HUES64 (cell line): ENCODE measurements at regions not wholly inside any gene's neighbourhood (a gene's known extent, or its start where the extent isn't known, plus 50 kb on each side); places are given as distances from the start of the nearest gene placed in this dataset.
"Not testable (repeated sequence)": the region's sequence is repeated elsewhere in the genome, so short reads cannot be mapped to it uniquely, and the experiment has no call there.

Source experiments
- H3K27ac ChIP-seq: 2 replicates; pipeline ENCODE4 v1.7.0; 2013; ENCODE audit warnings: low read depth, low read length, inconsistent platforms
- H3K27me3 ChIP-seq: 2 replicates; pipeline ENCODE4 v1.6.1; 2013; ENCODE audit warnings: mild to moderate bottlenecking, low read length; ENCODE audit not compliant: insufficient read depth
- H3K36me3 ChIP-seq: 2 replicates; pipeline ENCODE4 v1.6.1; 2013; ENCODE audit warnings: mild to moderate bottlenecking, low read length; ENCODE audit not compliant: insufficient read depth
- H3K4me1 ChIP-seq: 2 replicates; pipeline ENCODE4 v1.6.1; 2013; ENCODE audit warnings: mild to moderate bottlenecking, low read length, moderate library complexity; ENCODE audit not compliant: insufficient read depth
- H3K4me3 ChIP-seq: 2 replicates; pipeline ENCODE4 v1.5.1; 2013; ENCODE audit warnings: mild to moderate bottlenecking, low read length, moderate library complexity
- H3K9ac ChIP-seq: 2 replicates; pipeline ENCODE4 v1.6.1; 2013; ENCODE audit warnings: mild to moderate bottlenecking, low read depth, low read length
- H3K9me3 ChIP-seq: 2 replicates; pipeline ENCODE4 v1.6.1; 2013; ENCODE audit warnings: low read depth, low read length; ENCODE audit not compliant: insufficient read depth
- WGBS: fragments of 150-250, 120-280 bp; methylation state at CpG from one replicate; pipeline ENCODE4 v1.1.7; 2013; ENCODE audit warnings: missing lambda C conversion rate; 5-methylcytosine and 5-hydroxymethylcytosine counted together

DNA sequence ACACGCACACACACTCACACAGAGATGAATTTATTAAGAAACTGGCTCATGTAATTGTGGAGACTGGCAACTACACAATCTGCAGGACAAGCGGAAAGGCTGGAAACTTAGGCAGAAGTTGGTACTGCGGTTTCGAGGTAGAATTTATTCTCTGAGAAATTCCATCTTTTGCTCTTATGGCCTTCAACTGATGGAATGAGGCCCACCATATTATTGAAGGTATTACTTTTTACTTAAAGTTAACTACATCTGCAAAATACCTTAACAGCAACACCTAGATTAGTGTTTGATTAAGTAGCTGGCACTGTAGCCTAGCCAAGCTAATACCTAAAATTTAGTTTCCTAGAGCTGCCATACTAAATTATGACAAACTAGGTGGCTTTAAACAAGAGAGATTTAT lies 384.0 kb upstream of the UBE2E3 start:
- H3K27ac ChIP-seq: no peak overlapping the region
- WGBS: 98% methylated on average over 3 of the region's 4 CpGs

DNA sequence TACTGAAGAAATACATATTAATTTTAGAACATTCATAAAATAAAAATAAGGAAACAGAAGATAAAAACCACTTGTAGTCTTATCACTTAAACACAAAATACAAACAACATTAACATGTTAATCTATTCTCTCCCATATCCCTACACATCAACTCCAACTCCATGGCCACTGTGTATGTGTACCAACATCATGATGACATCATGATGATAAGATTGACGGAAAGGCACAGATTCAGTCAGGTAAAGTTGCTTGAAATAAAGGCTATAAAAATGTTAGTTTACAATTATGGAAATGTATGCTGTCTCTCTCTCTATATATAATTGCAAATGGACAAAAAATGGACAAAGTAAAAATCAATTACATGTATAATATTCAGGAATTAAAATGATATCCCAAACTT lies 388.5 kb upstream of the UBE2E3 start:
- Histone ChIP-seq H3K9ac (no peak overlapping the region), H3K9me3 (no peaks in the 10 kb centered on the region), H3K4me1 (peaks cover 3% of the 10 kb centered on the region; the same call in 1 of the 2 replicates), H3K27ac (no peak overlapping the region), H3K27me3 (no peaks in the 10 kb centered on the region), H3K4me3 (no peak overlapping the region), H3K36me3 (no peaks in the 10 kb centered on the region)
- 100% methylated on average over 1 of the region's 1 CpG for WGBS

More for the DNA sequence above, 384.0 kb upstream of the UBE2E3 start:
- Histone ChIP-seq H3K9me3 (no peaks in the 10 kb centered on the region), H3K4me1 (no peaks in the 10 kb centered on the region), H3K4me3 (no peak overlapping the region), H3K27me3 (no peaks in the 10 kb centered on the region), H3K36me3 (no peaks in the 10 kb centered on the region), H3K9ac (no peak overlapping the region)

DNA sequence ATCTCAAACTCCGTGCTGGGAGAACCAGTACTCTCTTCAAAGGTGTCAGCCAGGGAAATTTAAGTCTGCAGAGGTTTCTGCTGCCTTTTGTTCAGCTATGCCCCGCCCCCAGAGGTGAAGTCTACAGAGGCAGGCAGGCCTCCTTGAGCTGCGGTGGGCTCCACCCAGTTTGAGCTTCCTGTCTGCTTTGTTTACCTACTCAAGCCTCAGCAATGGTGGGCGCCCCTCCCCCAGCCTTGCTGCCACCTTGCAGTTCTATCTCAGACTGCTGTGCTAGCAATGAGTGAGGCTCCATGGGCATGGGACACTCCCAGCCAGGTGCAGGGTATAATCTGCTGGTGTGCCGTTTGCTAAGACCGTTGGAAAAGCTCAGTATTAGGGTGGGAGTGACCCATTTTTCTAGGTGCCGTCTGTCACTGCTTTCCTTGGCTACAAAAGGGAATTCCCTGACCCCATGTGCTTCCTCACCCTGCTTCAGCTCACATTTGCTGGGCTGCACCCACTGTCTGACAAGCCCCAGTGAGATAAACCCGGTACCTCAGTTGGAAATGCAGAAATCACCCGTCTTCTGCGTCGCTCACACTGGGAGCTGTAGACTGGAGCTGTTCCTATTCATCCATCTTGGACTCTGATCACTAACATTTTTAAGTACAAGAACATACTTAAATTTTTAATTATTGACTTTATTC lies 389.2 kb upstream of the UBE2E3 start:
- H3K9ac ChIP-seq, H3K36me3 ChIP-seq, H3K9me3 ChIP-seq, H3K4me3 ChIP-seq, H3K27me3 ChIP-seq, H3K27ac ChIP-seq, H3K4me1 ChIP-seq: not testable (repeated sequence)
- 81% methylated on average over 11 of the region's 11 CpGs for whole genome bisulfite sequencing

DNA sequence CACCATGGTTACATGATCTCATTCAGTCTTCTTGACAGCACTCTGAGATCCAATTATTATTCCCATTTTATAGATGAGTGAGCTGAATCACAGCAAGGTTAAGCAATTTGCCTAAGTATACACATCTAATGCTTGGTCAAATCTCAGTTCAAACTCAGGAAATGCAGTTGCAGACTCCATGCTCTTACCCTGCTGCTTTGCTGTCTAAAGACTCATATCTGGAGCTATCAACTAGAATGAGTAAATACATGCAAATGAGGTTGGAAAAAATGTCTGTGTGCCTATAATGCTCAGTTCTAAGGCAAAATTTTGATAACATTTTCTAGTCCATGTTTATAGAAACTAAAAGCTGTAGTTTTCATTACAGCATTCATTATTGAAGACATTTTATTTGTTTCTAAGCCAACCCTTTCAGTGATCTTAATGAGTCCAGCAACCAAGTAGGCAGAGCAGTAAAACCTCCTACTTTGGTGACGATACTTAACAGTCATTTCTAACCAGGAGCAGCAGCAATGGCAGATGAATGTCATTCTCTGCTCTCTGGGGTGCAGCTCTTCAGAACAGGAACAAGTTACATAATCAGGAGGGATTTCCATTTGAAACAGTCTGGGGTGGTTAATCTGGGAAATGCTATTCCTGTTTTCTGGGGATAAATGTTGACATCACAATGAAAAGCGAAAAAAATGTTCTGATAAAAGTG lies 396.8 kb upstream of the UBE2E3 start:
- no peak overlapping the region for H3K4me3 ChIP-seq
- no peaks in the 10 kb centered on the region for H3K9me3 ChIP-seq
- H3K9ac ChIP-seq: no peak overlapping the region
- H3K27ac ChIP-seq: no peak overlapping the region
- no peaks in the 10 kb centered on the region for H3K4me1 ChIP-seq
- 92% methylated on average over 2 of the region's 2 CpGs for WGBS
- no peaks in the 10 kb centered on the region for H3K27me3 ChIP-seq
- H3K36me3 ChIP-seq: no peaks in the 10 kb centered on the region

DNA sequence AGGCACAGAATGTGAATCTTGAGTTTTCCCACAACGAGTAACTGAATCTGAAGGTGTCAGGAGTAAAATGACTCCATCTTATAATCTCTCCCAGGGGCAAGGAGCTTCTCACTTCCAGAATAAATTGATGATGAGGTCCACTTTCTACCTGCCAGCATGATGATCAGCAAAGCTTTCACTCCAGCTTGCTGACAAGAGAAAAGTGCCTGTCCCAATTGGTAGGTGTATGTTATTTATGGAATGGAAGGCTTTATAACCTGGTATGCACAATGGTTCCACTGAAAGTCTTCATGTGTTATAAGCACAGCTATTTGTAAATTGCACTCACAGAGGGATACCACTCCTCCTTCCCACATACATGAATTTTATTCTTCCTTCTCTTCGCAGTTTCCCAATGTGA lies 401.0 kb upstream of the UBE2E3 start:
- H3K9me3 ChIP-seq: no peaks in the 10 kb centered on the region
- H3K27ac ChIP-seq: no peak overlapping the region
- WGBS: 99% methylated on average over 2 of the region's 2 CpGs
- H3K36me3 ChIP-seq: no peaks in the 10 kb centered on the region
- H3K4me1 ChIP-seq: no peaks in the 10 kb centered on the region
- H3K27me3 ChIP-seq: no peaks in the 10 kb centered on the region
- H3K9ac ChIP-seq: no peak overlapping the region
- H3K4me3 ChIP-seq: no peak overlapping the region

DNA sequence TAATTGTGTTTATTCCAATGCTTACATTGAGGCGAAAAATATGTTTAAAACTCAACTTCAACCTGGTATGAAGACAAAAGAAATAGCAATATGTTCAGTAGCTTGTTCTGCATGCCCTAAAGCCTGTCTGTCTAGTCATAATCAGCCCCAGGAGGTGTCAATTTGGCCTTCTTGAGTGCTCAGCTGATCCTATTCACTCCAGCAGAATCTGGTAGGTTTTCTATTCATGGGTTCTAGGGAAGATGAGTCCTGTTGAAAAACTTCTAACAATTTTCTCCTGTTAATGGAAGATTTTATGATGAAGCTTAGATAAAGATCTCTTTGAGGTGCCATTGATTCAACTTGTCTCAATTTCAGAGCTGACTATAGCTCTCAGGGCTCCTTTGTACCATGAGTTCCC lies 402.0 kb upstream of the UBE2E3 start:
- no peaks in the 10 kb centered on the region for H3K36me3 ChIP-seq
- no peak overlapping the region for H3K9ac ChIP-seq
- 93% methylated on average over 1 of the region's 1 CpG for WGBS
- H3K27me3 ChIP-seq: no peaks in the 10 kb centered on the region
- no peaks in the 10 kb centered on the region for H3K9me3 ChIP-seq
- no peaks in the 10 kb centered on the region for H3K4me1 ChIP-seq
- H3K27ac ChIP-seq: no peak overlapping the region
- H3K4me3 ChIP-seq: no peak overlapping the region

DNA sequence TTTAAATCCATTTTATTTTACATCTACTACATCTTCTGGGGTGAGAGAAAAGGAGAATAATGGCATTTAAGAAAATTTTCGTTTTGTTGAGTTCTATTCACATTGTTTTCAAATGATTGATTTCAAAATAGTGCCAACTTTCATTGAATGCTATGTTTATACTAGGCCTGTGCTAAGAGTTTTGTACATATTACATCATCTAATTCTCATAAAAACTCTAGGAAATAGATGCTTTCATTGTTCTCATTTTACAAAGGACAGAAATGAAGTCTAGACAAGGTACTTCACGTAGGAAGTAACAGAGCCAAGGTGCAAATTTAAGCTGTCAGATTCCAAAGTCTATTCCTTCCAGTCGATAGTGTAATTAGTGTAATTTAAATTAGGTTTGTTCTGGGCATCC lies 402.8 kb upstream of the UBE2E3 start:
- H3K27ac ChIP-seq: no peak overlapping the region
- no peak overlapping the region for H3K4me3 ChIP-seq
- H3K9me3 ChIP-seq: no peaks in the 10 kb centered on the region
- WGBS: 91% methylated on average over 3 of the region's 3 CpGs
- H3K27me3 ChIP-seq: no peaks in the 10 kb centered on the region
- H3K4me1 ChIP-seq: no peaks in the 10 kb centered on the region
- no peak overlapping the region for H3K9ac ChIP-seq
- no peaks in the 10 kb centered on the region for H3K36me3 ChIP-seq

DNA sequence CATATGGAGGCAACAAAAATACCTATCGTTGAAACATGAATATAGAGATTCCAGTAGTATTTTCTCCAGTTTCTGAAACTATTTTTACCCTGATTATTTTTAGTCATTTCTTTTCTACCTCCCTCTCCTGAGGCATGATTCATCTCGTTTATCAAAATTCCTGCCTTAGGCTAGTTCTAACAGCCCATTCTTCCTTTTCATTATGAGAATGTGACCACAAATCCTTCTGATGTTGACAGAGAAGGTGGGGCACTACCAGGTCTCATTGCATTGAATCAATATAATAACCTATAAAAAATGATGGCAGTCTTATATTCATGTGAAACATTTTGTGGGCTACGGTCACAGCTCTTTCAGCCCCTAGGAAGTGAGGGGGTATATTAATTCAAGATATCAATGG lies 406.5 kb upstream of the UBE2E3 start:
- no peaks in the 10 kb centered on the region for H3K9me3 ChIP-seq
- H3K4me1 ChIP-seq: no peaks in the 10 kb centered on the region
- H3K4me3 ChIP-seq: no peak overlapping the region
- WGBS: 100% methylated on average over 1 of the region's 3 CpGs
- H3K27ac ChIP-seq: no peak overlapping the region
- H3K27me3 ChIP-seq: no peaks in the 10 kb centered on the region
- no peak overlapping the region for H3K9ac ChIP-seq
- H3K36me3 ChIP-seq: no peaks in the 10 kb centered on the region

DNA sequence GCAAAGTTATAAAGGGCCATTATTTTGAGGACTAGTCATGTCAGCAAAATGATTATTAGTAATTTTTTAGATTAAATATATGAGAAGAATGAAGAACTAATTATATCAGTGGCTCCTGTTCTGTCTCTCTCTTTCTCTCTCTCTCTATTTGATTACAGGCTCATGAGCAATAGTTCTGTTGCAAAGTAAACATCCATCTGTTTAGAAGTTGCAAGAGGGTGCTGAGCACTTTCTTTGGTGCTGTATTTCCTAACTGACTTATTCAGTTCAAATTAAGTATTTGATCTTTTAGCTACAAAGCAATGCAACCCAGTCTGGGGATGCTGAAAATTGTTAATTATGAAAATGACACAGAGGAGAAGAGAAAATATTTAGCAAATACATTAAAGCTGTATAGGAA lies 408.1 kb upstream of the UBE2E3 start:
- Histone ChIP-seq H3K9ac (no peak overlapping the region), H3K9me3 (no peaks in the 10 kb centered on the region), H3K4me3 (no peak overlapping the region), H3K27me3 (no peaks in the 10 kb centered on the region), H3K4me1 (no peaks in the 10 kb centered on the region), H3K27ac (no peak overlapping the region), H3K36me3 (no peaks in the 10 kb centered on the region)

DNA sequence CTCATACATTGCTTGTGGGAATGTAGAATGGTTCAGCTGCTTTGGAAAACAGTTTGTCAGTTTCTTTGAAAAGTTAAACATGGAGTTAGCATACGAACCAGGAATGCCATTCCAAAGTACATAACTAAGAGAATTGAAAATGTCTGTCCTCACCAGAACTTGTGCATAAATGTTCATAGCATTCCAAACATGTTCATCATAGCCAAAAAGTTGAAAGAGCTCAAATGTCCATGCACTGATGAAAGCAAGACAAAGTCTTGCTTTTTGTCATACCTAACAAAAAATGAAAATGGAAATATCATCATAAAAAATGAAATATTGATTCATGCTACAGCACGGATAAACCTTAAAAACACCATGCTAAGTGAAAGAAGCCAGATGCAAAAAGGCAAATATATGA lies 408.8 kb upstream of the UBE2E3 start:
- no peak overlapping the region for H3K9ac ChIP-seq
- H3K9me3 ChIP-seq: no peaks in the 10 kb centered on the region
- no peaks in the 10 kb centered on the region for H3K36me3 ChIP-seq
- H3K27ac ChIP-seq: no peak overlapping the region
- 80% methylated on average over 1 of the region's 2 CpGs for WGBS
- H3K4me1 ChIP-seq: no peaks in the 10 kb centered on the region
- no peak overlapping the region for H3K4me3 ChIP-seq
- H3K27me3 ChIP-seq: no peaks in the 10 kb centered on the region

DNA sequence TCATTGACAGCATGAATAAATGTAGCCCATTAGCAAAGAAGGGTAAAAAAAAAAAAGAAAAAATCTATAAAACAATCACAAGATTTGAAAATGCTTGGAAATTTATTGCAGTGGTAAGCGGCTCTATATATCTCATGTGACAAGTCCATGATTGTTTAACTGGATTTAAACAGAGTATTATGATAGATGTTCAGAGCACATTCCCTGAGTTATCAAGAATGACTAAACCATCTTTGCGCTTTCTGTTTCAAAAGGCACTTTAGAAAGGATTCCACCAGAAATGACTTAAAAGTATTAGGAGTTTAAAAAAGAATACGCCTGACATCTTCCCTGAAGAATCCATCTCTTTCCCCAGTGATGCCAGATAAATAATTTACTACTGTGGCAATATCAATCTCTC lies 409.5 kb upstream of the UBE2E3 start:
- WGBS: 100% methylated on average over 3 of the region's 3 CpGs

DNA sequence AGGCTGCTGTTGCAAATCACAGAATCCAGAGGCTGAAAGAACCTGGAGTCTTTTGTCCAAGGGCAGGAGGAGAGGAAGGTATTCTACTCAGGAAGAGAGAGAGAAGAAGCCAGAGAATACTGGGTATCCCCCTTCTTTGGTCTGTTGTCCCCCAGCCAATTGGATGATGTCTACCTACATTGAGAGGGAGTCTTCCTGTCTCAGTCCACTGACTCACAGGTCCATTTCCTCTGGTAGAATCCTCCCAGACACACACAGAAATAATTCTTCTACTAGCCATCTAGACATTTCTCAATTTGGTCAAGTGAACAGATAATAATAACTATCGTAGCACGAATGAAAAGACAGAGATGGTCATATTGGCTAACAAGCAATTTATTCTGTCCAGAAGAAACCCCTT lies 416.4 kb upstream of the UBE2E3 start:
- Histone ChIP-seq H3K36me3 (no peaks in the 10 kb centered on the region), H3K9ac (no peak overlapping the region), H3K4me3 (no peak overlapping the region), H3K27me3 (no peaks in the 10 kb centered on the region), H3K9me3 (no peaks in the 10 kb centered on the region), H3K27ac (no peak overlapping the region), H3K4me1 (no peaks in the 10 kb centered on the region)
- WGBS: 100% methylated on average over 2 of the region's 2 CpGs

More for the DNA sequence above, 409.5 kb upstream of the UBE2E3 start:
- H3K9me3 ChIP-seq: no peaks in the 10 kb centered on the region
- H3K36me3 ChIP-seq: no peaks in the 10 kb centered on the region
- H3K9ac ChIP-seq: no peak overlapping the region
- H3K4me3 ChIP-seq: no peak overlapping the region
- no peak overlapping the region for H3K27ac ChIP-seq
- H3K27me3 ChIP-seq: no peaks in the 10 kb centered on the region
- H3K4me1 ChIP-seq: no peaks in the 10 kb centered on the region
